ENCODE measurements at regions not wholly inside any gene's neighbourhood (a gene's known extent, or its start where the extent isn't known, plus 50 kb on each side); places are given as distances from the start of the nearest gene placed in this dataset.

DNA sequence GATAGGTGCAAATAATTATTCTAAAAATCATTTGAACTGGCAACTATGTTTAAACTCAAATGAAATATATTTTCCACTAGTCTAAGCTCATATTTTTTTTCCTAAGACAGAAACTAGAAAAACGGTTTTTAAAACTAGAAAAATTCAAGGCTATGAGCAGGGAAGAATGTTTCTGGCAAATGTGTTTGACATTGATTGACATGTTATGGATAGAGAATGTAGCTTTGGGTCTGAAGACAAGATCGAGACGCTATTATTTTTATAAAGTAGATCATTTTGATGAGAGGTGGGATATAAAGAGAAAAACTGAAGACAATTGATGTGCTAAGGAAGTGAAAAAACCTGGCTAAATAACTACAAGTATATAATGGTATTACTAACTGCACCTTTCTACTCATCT, 415.2 kb downstream of the GABRB3 start:
- Histone ChIP-seq H3K27ac (ENCODE audit: extremely low read depth, low read depth, low read length) (no peak overlapping the region), H3K4me3 (ENCODE audit: low read depth, low read length) (no peak overlapping the region), H3K9me3 (ENCODE audit: control insufficient read depth, insufficient read depth, low read depth, low read length) (no peaks in the 10 kb centered on the region), H3K36me3 (ENCODE audit: control insufficient read depth in 2 of 2, insufficient read depth in 1 of 2, low read length in 2 of 2) (no peaks in the 10 kb centered on the region), H3K4me1 (ENCODE audit: control insufficient read depth, insufficient read depth, low read length) (no peaks in the 10 kb centered on the region)
- ChIA-PET CTCF (no interaction called here), POLR2A (no interaction called here)
- TF ChIP-seq SETDB1 (IDR thresholded peaks at IDR 0.05; ENCODE audit: insufficient read length, low read length): no peak
- TF ChIP-seq PATZ1 (tag by site-specific recombination; IDR thresholded peaks at IDR 0.05): no peak
- TF ChIP-seq OVOL3 (tag by site-specific recombination; IDR thresholded peaks at IDR 0.05): no peak
- TF ChIP-seq ZNF18 (tag by site-specific recombination; IDR thresholded peaks at IDR 0.05): no peak
- TF ChIP-seq ZNF132 (tag by site-specific recombination; IDR thresholded peaks at IDR 0.05; ENCODE audit: borderline replicate concordance): no peak
- TF ChIP-seq, protein P1, sequence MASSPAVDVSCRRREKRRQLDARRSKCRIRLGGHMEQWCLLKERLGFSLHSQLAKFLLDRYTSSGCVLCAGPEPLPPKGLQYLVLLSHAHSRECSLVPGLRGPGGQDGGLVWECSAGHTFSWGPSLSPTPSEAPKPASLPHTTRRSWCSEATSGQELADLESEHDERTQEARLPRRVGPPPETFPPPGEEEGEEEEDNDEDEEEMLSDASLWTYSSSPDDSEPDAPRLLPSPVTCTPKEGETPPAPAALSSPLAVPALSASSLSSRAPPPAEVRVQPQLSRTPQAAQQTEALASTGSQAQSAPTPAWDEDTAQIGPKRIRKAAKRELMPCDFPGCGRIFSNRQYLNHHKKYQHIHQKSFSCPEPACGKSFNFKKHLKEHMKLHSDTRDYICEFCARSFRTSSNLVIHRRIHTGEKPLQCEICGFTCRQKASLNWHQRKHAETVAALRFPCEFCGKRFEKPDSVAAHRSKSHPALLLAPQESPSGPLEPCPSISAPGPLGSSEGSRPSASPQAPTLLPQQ (tag by site-specific recombination; IDR thresholded peaks at IDR 0.05): no peak
- TF ChIP-seq ZSCAN30 (tag by site-specific recombination; IDR thresholded peaks at IDR 0.05): no peak
- TF ChIP-seq KLF10 (tag by site-specific recombination; IDR thresholded peaks at IDR 0.05): no peak
- no peak for TF ChIP-seq ZNF23 (tag by site-specific recombination; IDR thresholded peaks at IDR 0.05; ENCODE audit: borderline replicate concordance)
- TF ChIP-seq ZNF501 (tag by site-specific recombination; IDR thresholded peaks at IDR 0.05): no peak
- no peak for TF ChIP-seq ZNF785 (tag by site-specific recombination; IDR thresholded peaks at IDR 0.05)
- TF ChIP-seq HOXD13 (CRISPR knock-in tag; IDR thresholded peaks at IDR 0.05; ENCODE audit: borderline replicate concordance): no peak
- TF ChIP-seq ZNF624 (tag by site-specific recombination; IDR thresholded peaks at IDR 0.05): no peak
- no peak for TF ChIP-seq ZNF2 (tag by site-specific recombination; IDR thresholded peaks at IDR 0.05)
- TF ChIP-seq ZNF274 (IDR thresholded peaks at IDR 0.05; ENCODE audit: low read length): no peak
- TF ChIP-seq ZNF274 (tag by site-specific recombination; IDR thresholded peaks at IDR 0.05; ENCODE audit: borderline replicate concordance): no peak

DNA sequence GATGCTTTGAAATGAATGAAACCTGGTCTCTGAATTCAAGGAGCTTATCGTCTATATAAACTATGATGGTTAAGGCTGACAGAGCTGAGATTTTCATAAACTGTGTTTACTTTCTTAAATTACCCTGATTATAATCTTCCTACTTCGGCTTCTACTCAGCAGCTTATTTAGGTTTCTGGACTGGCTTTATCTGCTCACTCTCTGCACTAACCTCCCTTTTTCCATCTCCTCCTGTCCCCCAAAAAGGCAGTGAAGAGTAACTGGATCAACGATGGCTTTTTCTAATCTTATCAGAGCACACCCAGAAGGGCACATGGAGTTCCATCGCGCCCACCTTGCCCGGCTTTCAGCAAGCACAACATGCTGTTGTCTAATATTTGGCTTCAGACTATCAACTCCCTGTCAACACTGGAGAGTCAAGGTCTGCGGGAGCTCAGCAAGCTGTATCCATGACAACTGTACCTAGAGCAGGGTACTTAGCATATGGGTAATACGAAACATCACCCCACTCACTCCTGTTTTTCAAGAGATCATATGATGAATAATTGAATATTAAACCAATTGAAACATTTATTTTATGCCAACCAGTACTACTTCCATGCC, 417.3 kb downstream of the GABRB3 start:
- Histone ChIP-seq H3K27ac (ENCODE audit: extremely low read depth, low read depth, low read length) (no peak overlapping the region), H3K9me3 (ENCODE audit: control insufficient read depth, insufficient read depth, low read depth, low read length) (no peaks in the 10 kb centered on the region), H3K36me3 (ENCODE audit: control insufficient read depth in 2 of 2, insufficient read depth in 1 of 2, low read length in 2 of 2) (no peaks in the 10 kb centered on the region), H3K4me3 (ENCODE audit: low read depth, low read length) (no peak overlapping the region), H3K4me1 (ENCODE audit: control insufficient read depth, insufficient read depth, low read length) (no peaks in the 10 kb centered on the region)
- TF ChIP-seq ZBTB17 (tag by site-specific recombination; IDR thresholded peaks at IDR 0.05) (no peak), BCL11A (tag by site-specific recombination; IDR thresholded peaks at IDR 0.05; ENCODE audit: low read depth) (no peak), ZNF132 (tag by site-specific recombination; IDR thresholded peaks at IDR 0.05; ENCODE audit: borderline replicate concordance) (no peak), KLF9 (tag by site-specific recombination; IDR thresholded peaks at IDR 0.05; ENCODE audit: low read depth) (no peak), ZNF624 (tag by site-specific recombination; IDR thresholded peaks at IDR 0.05) (no peak), ZNF76 (tag by site-specific recombination; IDR thresholded peaks at IDR 0.05; ENCODE audit: borderline replicate concordance, low read depth) (no peak), ZNF768 (tag by site-specific recombination; IDR thresholded peaks at IDR 0.05) (no peak), KLF17 (tag by site-specific recombination; IDR thresholded peaks at IDR 0.05) (no peak), HOXA7 (CRISPR knock-in tag; IDR thresholded peaks at IDR 0.05; ENCODE audit: borderline replicate concordance) (no peak), GLIS2 (tag by site-specific recombination; IDR thresholded peaks at IDR 0.05) (no peak), ZNF548 (tag by site-specific recombination; IDR thresholded peaks at IDR 0.05) (no peak)
- ChIA-PET POLR2A (interaction anchor here (0.6 kb wide), 1 partner anchor 746 kb away, joined by 5 read pairs; no protein-coding TSS in a partner anchor), CTCF (no interaction called here)

All from HEK293 (cell line).